ENCODE measurements at regions not wholly inside any gene's neighbourhood (a gene's known extent, or its start where the extent isn't known, plus 50 kb on each side); places are given as distances from the start of the nearest gene placed in this dataset.

DNA sequence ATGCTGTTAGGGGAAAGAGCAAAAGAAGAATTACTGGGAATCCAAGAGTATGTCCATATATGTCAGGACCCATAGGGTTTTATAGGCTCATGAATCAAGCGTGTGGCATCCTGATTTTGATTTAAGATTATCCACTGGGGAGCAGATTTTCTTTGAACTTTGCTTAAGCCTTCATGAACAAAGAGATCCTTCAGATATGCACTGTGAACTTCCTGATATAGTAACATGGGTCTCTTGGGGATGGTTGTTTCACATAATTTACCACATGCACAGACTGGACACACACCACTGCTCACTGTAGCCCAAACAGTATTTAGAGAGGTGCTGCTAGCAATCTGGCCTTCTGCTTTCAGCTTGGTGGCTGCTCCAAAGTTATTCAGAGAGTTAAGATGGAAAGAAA is 200.9 kb upstream of the ZPLD1 start:
- TF ChIP-seq, protein P1, sequence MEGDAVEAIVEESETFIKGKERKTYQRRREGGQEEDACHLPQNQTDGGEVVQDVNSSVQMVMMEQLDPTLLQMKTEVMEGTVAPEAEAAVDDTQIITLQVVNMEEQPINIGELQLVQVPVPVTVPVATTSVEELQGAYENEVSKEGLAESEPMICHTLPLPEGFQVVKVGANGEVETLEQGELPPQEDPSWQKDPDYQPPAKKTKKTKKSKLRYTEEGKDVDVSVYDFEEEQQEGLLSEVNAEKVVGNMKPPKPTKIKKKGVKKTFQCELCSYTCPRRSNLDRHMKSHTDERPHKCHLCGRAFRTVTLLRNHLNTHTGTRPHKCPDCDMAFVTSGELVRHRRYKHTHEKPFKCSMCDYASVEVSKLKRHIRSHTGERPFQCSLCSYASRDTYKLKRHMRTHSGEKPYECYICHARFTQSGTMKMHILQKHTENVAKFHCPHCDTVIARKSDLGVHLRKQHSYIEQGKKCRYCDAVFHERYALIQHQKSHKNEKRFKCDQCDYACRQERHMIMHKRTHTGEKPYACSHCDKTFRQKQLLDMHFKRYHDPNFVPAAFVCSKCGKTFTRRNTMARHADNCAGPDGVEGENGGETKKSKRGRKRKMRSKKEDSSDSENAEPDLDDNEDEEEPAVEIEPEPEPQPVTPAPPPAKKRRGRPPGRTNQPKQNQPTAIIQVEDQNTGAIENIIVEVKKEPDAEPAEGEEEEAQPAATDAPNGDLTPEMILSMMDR (IDR thresholded peaks at IDR 0.05), result no peak
- no peak for TF ChIP-seq POLR2A (IDR thresholded peaks at IDR 0.05)
- no peak for TF ChIP-seq EP300 (IDR thresholded peaks at IDR 0.05)
- no peak for TF ChIP-seq POLR2AphosphoS5 (IDR thresholded peaks at IDR 0.05)
